Esophagus muscularis mucosa (tissue), 4 donors: ENCODE measurements at regions not wholly inside any gene's neighbourhood (a gene's known extent, or its start where the extent isn't known, plus 50 kb on each side); places are given as distances from the start of the nearest gene placed in this dataset.

Experiments
- DNase-seq: peaks from one replicate; pipeline ENCODE4 v3.0.0-alpha.2; 2017; ENCODE audit errors: extremely low spot score
- H3K27ac ChIP-seq, 4 donors: fragments of 200-600 bp; sonication (generic); replicated peaks in 1 of 4; 1 replicate in 3 of 4; 2 replicates in 1 of 4; pipeline ENCODE4 v1.5.1; 2016 to 2019; ENCODE audit warnings: mild to moderate bottlenecking in 1 of 4
- H3K27me3 ChIP-seq, 4 donors: fragments of 200-600 bp; sonication (generic); one replicate each; pipeline versions ENCODE4 v1.5.1 to v1.6.0; 2016 to 2019
- H3K36me3 ChIP-seq, 4 donors: fragments of 200-600 bp; sonication (generic); one replicate each; pipeline ENCODE4 v1.5.1; 2016 to 2019
- H3K4me1 ChIP-seq, 4 donors: fragments of 200-600 bp; sonication (generic); one replicate each; pipeline ENCODE4 v1.5.1; 2016 to 2019
- H3K4me3 ChIP-seq, 4 donors: fragments of 200-600 bp; sonication (generic); 1 replicate in 2 of 4; 2 replicates in 2 of 4; pipeline ENCODE4 v1.5.1; 2016 to 2019; ENCODE audit warnings: mild to moderate bottlenecking in 4 of 4, moderate library complexity in 1 of 4
- H3K9me3 ChIP-seq, 4 donors: fragments of 200-600 bp; sonication (generic); 1 replicate in 3 of 4; 2 replicates in 1 of 4; pipeline ENCODE4 v1.5.1; 2016 to 2019
- CTCF ChIP-seq, 3 experiments: fragments of 200-600 bp in 2 of 3; fragments of 450-650 bp in 1 of 3; sonication (generic) in 2 of 3; IDR thresholded peaks; one replicate each; pipeline ENCODE4 v1.5.1; 2017 to 2019; ENCODE audit warnings: antibody characterized with exemption in 3 of 3, mild to moderate bottlenecking in 2 of 3, moderate library complexity in 1 of 3
- EP300 ChIP-seq: sonication (generic); formaldehyde crosslinking; IDR thresholded peaks from one replicate; pipeline ENCODE4 v1.6.1; 2017; ENCODE audit warnings: antibody characterized with exemption
- POLR2A ChIP-seq: fragments of 450-650 bp; IDR thresholded peaks from one replicate; pipeline ENCODE4 v1.6.1; 2017; ENCODE audit warnings: antibody characterized with exemption, moderate library complexity, mild to moderate bottlenecking, low read depth
- POLR2AphosphoS5 ChIP-seq, 2 donors: sonication (generic); formaldehyde crosslinking; IDR thresholded peaks; one replicate each; pipeline ENCODE4 v1.6.1; 2017; ENCODE audit warnings: antibody characterized with exemption in 2 of 2
- WGBS: methylation state at CpG from one replicate; pipeline ENCODE4 v1.1.5; 2018; 5-methylcytosine and 5-hydroxymethylcytosine counted together
- intact Hi-C: fragments of 100-400 bp; cut with DNase I; formaldehyde crosslinking; loops from one replicate; pipeline ENCODE4 v1.15.1; 2023

GRCh38 chr4:18441676-18442075 is 420.1 kb upstream of the LCORL start:
- DNase-seq: no peak
- Histone ChIP-seq H3K4me1 (no peaks in the 10 kb centered on the region), H3K27me3 (no peaks in the 10 kb centered on the region), H3K9me3 (peaks cover 0 to 7% (median 2%) of the 10 kb centered on the region in 4 donors), H3K4me3 (no peak overlapping the region), H3K27ac (no peak overlapping the region), H3K36me3 (no peaks in the 10 kb centered on the region)
- 67% methylated on average over 2 of the region's 2 CpGs for WGBS
- no peak for TF ChIP-seq CTCF (IDR thresholded peaks at IDR 0.05)
- no peak for TF ChIP-seq EP300
- TF ChIP-seq POLR2A: no peak
- TF ChIP-seq POLR2AphosphoS5 (IDR thresholded peaks at IDR 0.05): no peak
- intact Hi-C loops: no loop called here

- H3K4me3 ChIP-seq: no peak overlapping the region
- H3K36me3 ChIP-seq: no peaks in the 10 kb centered on the region
- intact Hi-C loops: no loop called here
- no peak for DNase-seq
- TF ChIP-seq EP300 (no peak), POLR2A (no peak), CTCF (IDR thresholded peaks at IDR 0.05) (no peak), POLR2AphosphoS5 (IDR thresholded peaks at IDR 0.05) (no peak)
- H3K4me1 ChIP-seq: no peaks in the 10 kb centered on the region
- 74% methylated on average over 3 of the region's 3 CpGs for WGBS
- no peak overlapping the region for H3K27ac ChIP-seq
- H3K27me3 ChIP-seq: no peaks in the 10 kb centered on the region
- peaks cover 0 to 7% (median 2%) of the 10 kb centered on the region in 4 donors for H3K9me3 ChIP-seq
Measured at GRCh38 chr4:18441203-18441590, 419.6 kb upstream of the LCORL start.

GRCh38 chr4:18440527-18441202 is 419.1 kb upstream of the LCORL start:
- no peaks in the 10 kb centered on the region for H3K36me3 ChIP-seq
- TF ChIP-seq POLR2A (no peak), EP300 (no peak), POLR2AphosphoS5 (IDR thresholded peaks at IDR 0.05) (no peak), CTCF (IDR thresholded peaks at IDR 0.05) (no peak)
- H3K9me3 ChIP-seq: peaks cover 0 to 7% (median 2%) of the 10 kb centered on the region in 4 donors
- 41% methylated on average over 7 of the region's 7 CpGs for WGBS
- H3K4me1 ChIP-seq: no peaks in the 10 kb centered on the region
- intact Hi-C loops: no loop called here
- H3K4me3 ChIP-seq: no peak overlapping the region
- DNase-seq: no peak
- H3K27ac ChIP-seq: no peak overlapping the region
- H3K27me3 ChIP-seq: no peaks in the 10 kb centered on the region

GRCh38 chr4:18439311-18439710 is 417.8 kb upstream of the LCORL start:
- Histone ChIP-seq H3K27ac (no peak overlapping the region), H3K27me3 (no peaks in the 10 kb centered on the region), H3K4me3 (no peak overlapping the region), H3K36me3 (no peaks in the 10 kb centered on the region), H3K4me1 (no peaks in the 10 kb centered on the region), H3K9me3 (peaks cover 0 to 4% (median 0%) of the 10 kb centered on the region in 4 donors)
- TF ChIP-seq POLR2AphosphoS5 (IDR thresholded peaks at IDR 0.05): no peak
- TF ChIP-seq POLR2A: no peak
- no peak for TF ChIP-seq EP300
- TF ChIP-seq CTCF (IDR thresholded peaks at IDR 0.05): no peak
- DNase-seq: no peak
- WGBS: 82% methylated on average over 3 of the region's 3 CpGs
- intact Hi-C loops: no loop called here

- intact Hi-C loops: no loop called here
- no peaks in the 10 kb centered on the region for H3K36me3 ChIP-seq
- H3K27me3 ChIP-seq: no peaks in the 10 kb centered on the region
- no peak for DNase-seq
- H3K4me3 ChIP-seq: no peak overlapping the region
- H3K27ac ChIP-seq: no peak overlapping the region
- TF ChIP-seq POLR2A: no peak
- no peak for TF ChIP-seq CTCF (IDR thresholded peaks at IDR 0.05)
- no peak for TF ChIP-seq POLR2AphosphoS5 (IDR thresholded peaks at IDR 0.05)
- TF ChIP-seq EP300: no peak
- H3K9me3 ChIP-seq: peaks cover 0 to 4% (median 0%) of the 10 kb centered on the region in 4 donors
- H3K4me1 ChIP-seq: no peaks in the 10 kb centered on the region
Measured at GRCh38 chr4:18435781-18436180, 414.2 kb upstream of the LCORL start.
